ENCODE measurements at regions not wholly inside any gene's neighbourhood (a gene's known extent, or its start where the extent isn't known, plus 50 kb on each side); places are given as distances from the start of the nearest gene placed in this dataset.

GRCh38 chr9:107112707-107113243, 170.3 kb upstream of the RAD23B start:
- Histone ChIP-seq H3K79me2 (ENCODE audit: control insufficient read depth in 1 of 2, insufficient read depth in 2 of 2, low read length in 2 of 2) (no peaks in the 10 kb centered on the region), H2BK120ac (replicated peaks; ENCODE audit: low read depth, low read length) (no peak overlapping the region), H3K4ac (replicated peaks; ENCODE audit: insufficient read length, low read depth, low read length) (no peak overlapping the region), H3K9me3 (ENCODE audit: insufficient read depth in 2 of 2, low read depth in 1 of 2, low read length in 1 of 2) (no peaks in the 10 kb centered on the region), H3K27me3 (replicated peaks in 1 of 4; ENCODE audit: control insufficient read depth in 3 of 4, extremely low read depth in 1 of 4, insufficient read depth in 3 of 4, low read length in 3 of 4) (no peaks in the 10 kb centered on the region), H3K56ac (replicated peaks; ENCODE audit: insufficient read length, low read depth, low read length) (no peak overlapping the region), H2AK5ac (ENCODE audit: low read depth, low read length) (no peak overlapping the region), H4K91ac (replicated peaks; ENCODE audit: insufficient read length, low read length) (no peak overlapping the region), H3K4me1 (replicated peaks in 1 of 4; ENCODE audit: control insufficient read depth in 3 of 4, insufficient read depth in 4 of 4, low read length in 3 of 4) (no peaks in the 10 kb centered on the region), H2BK5ac (ENCODE audit: low read depth, low read length) (no peak overlapping the region), H2BK20ac (ENCODE audit: low read length) (no peak overlapping the region), H2BK12ac (ENCODE audit: low read depth, low read length) (no peak overlapping the region), H2AFZ (ENCODE audit: low read length) (no peak overlapping the region), H3K18ac (ENCODE audit: extremely low read depth, low read length) (no peak overlapping the region), H4K20me1 (replicated peaks in 1 of 2; ENCODE audit: control insufficient read depth in 1 of 2, insufficient read depth in 2 of 2, low read length in 2 of 2) (no peaks in the 10 kb centered on the region), H3K23ac (ENCODE audit: insufficient read length) (no peak overlapping the region), H4K5ac (ENCODE audit: insufficient read length, low read depth, low read length) (no peak overlapping the region), H4K8ac (ENCODE audit: extremely low read depth, insufficient read depth, low read length) (no peak overlapping the region), H3K14ac (ENCODE audit: insufficient read length) (no peak overlapping the region), H3K9ac (replicated peaks in 1 of 4; ENCODE audit: extremely low read depth in 1 of 4, low read depth in 3 of 4, low read length in 3 of 4) (no peak overlapping the region), H2BK15ac (ENCODE audit: low read length) (no peak overlapping the region), H3K36me3 (ENCODE audit: control insufficient read depth in 2 of 4, insufficient read depth in 4 of 4, low read length in 3 of 4) (no peaks in the 10 kb centered on the region), H3K27ac (ENCODE audit: low read depth, low read length) (no peak overlapping the region), H3K79me1 (ENCODE audit: low read depth, low read length) (no peaks in the 10 kb centered on the region), H3K4me2 (ENCODE audit: insufficient read depth in 1 of 2, low read depth in 2 of 2, low read length in 2 of 2) (no peak overlapping the region), H3K23me2 (ENCODE audit: low read depth, low read length) (no peaks in the 10 kb centered on the region), H3K4me3 (ENCODE audit: extremely low read depth in 1 of 4, insufficient read depth in 2 of 4, low read depth in 3 of 4, low read length in 4 of 4) (no peak overlapping the region)
- FAIRE-seq (no peak), DNase-seq (ENCODE audit: low read depth in 1 of 2, low spot score in 2 of 2) (no peak)
- ChIA-PET CTCF (ENCODE audit: partially characterized antibody) (interaction anchor here (1.0 kb wide), 1 partner anchor 23 kb away, joined by 3 read pairs; no protein-coding TSS in a partner anchor), POLR2A (ENCODE audit: partially characterized antibody) (no interaction called here)
- WGBS, 2 experiments (ENCODE audit: extremely low coverage in 1 of 2, insufficient coverage in 1 of 2, insufficient read length in 1 of 2, insufficient replicate concordance in 2 of 2, low coverage in 1 of 2, low lambda C conversion rate in 2 of 2, missing lambda C conversion rate in 1 of 2) = 61% methylated on average over 1 of the region's 1 CpG; no CpG with 5 or more reads in 1 of the 2 experiments
- no peak for TF ChIP-seq ZNF274 (IDR thresholded peaks at IDR 0.05; ENCODE audit: borderline replicate concordance, extremely low read depth, low read length)
- no peak for TF ChIP-seq MAX (IDR thresholded peaks at IDR 0.05)
- TF ChIP-seq SRF (IDR thresholded peaks at IDR 0.05; ENCODE audit: low read depth, low read length) = no peak
- no peak for TF ChIP-seq KDM4A (IDR thresholded peaks at IDR 0.05; ENCODE audit: low read depth, low read length, severe bottlenecking)
- TF ChIP-seq RFX5 (IDR thresholded peaks at IDR 0.05; ENCODE audit: borderline replicate concordance, low read depth, low read length) = no peak
- TF ChIP-seq MAFK (IDR thresholded peaks at IDR 0.05; ENCODE audit: low read depth, low read length) = no peak
- TF ChIP-seq EGR1 (IDR thresholded peaks at IDR 0.05; ENCODE audit: borderline replicate concordance, low read depth, low read length) = no peak
- TF ChIP-seq YY1 (IDR thresholded peaks at IDR 0.05; ENCODE audit: low read depth, low read length) = no peak
- no peak for TF ChIP-seq EP300 (IDR thresholded peaks at IDR 0.05; ENCODE audit: borderline replicate concordance in 1 of 2, low read depth in 2 of 2, low read length in 2 of 2)
- no peak for TF ChIP-seq CEBPB (IDR thresholded peaks at IDR 0.05; ENCODE audit: low read depth, low read length)
- TF ChIP-seq TAF1 (IDR thresholded peaks at IDR 0.05; ENCODE audit: low read depth, low read length) = no peak
- TF ChIP-seq SUZ12 (IDR thresholded peaks at IDR 0.05; ENCODE audit: low read length) = no peak
- no peak for TF ChIP-seq NRF1 (IDR thresholded peaks at IDR 0.05; ENCODE audit: low read depth, low read length)
- TF ChIP-seq CHD2 (IDR thresholded peaks at IDR 0.05; ENCODE audit: low read length) = no peak
- TF ChIP-seq, protein P1, sequence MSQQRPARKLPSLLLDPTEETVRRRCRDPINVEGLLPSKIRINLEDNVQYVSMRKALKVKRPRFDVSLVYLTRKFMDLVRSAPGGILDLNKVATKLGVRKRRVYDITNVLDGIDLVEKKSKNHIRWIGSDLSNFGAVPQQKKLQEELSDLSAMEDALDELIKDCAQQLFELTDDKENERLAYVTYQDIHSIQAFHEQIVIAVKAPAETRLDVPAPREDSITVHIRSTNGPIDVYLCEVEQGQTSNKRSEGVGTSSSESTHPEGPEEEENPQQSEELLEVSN (IDR thresholded peaks at IDR 0.05) = no peak
